H9 (cell line): ENCODE measurements at regions not wholly inside any gene's neighbourhood (a gene's known extent, or its start where the extent isn't known, plus 50 kb on each side); places are given as distances from the start of the nearest gene placed in this dataset.

ENCODE experiments used
- DNase-seq: peaks from one replicate; pipeline ENCODE4 v3.0.0-alpha.2; 2017
- H2AFZ ChIP-seq: one replicate; pipeline ENCODE4 v1.6.1; 2013; ENCODE audit warnings: mild to moderate bottlenecking, low read length, control low read depth, moderate library complexity
- H2AK5ac ChIP-seq: 2 replicates; pipeline ENCODE4 v1.6.1; 2013; ENCODE audit warnings: low read length, control low read depth, mixed read lengths; ENCODE audit not compliant: insufficient read length
- H2BK120ac ChIP-seq: one replicate; pipeline ENCODE4 v1.6.1; 2013; ENCODE audit warnings: low read depth, mild to moderate bottlenecking, low read length, control low read depth, inconsistent platforms; ENCODE audit not compliant: poor library complexity, severe bottlenecking
- H2BK12ac ChIP-seq: 2 replicates; pipeline ENCODE4 v1.6.1; 2013; ENCODE audit warnings: low read length, control low read depth, mixed read lengths, low read depth; ENCODE audit not compliant: insufficient read length
- H2BK15ac ChIP-seq: 2 replicates; pipeline ENCODE4 v1.6.1; 2013; ENCODE audit warnings: low read depth, low read length, control low read depth
- H2BK20ac ChIP-seq: one replicate; pipeline ENCODE4 v1.6.1; 2013; ENCODE audit warnings: low read depth, mild to moderate bottlenecking, low read length, control low read depth, inconsistent platforms; ENCODE audit not compliant: poor library complexity, severe bottlenecking
- H2BK5ac ChIP-seq: 2 replicates; pipeline ENCODE4 v1.6.1; 2013; ENCODE audit warnings: low read length, control low read depth, mixed read lengths; ENCODE audit not compliant: insufficient read length
- H3K14ac ChIP-seq: 2 replicates; pipeline ENCODE4 v1.6.1; 2013; ENCODE audit warnings: low read length, control low read depth; ENCODE audit not compliant: insufficient read depth
- H3K18ac ChIP-seq: 2 replicates; pipeline ENCODE4 v1.6.1; 2013; ENCODE audit warnings: low read depth, mild to moderate bottlenecking, mixed read lengths, low read length, control low read depth; ENCODE audit not compliant: insufficient read length
- H3K23ac ChIP-seq: 2 replicates; pipeline ENCODE4 v1.6.1; 2013; ENCODE audit warnings: low read length, control low read depth, mixed read lengths, low read depth; ENCODE audit not compliant: insufficient read length
- H3K23me2 ChIP-seq: 2 replicates; pipeline ENCODE4 v1.6.1; 2013; ENCODE audit warnings: low read depth, mild to moderate bottlenecking, mixed read lengths, low read length, control low read depth; ENCODE audit not compliant: insufficient read length, poor library complexity, severe bottlenecking
- H3K27ac ChIP-seq: 2 replicates; pipeline ENCODE4 v1.5.1; 2013; ENCODE audit warnings: low read length, control low read depth, mixed read lengths, low read depth; ENCODE audit not compliant: insufficient read length
- H3K27me3 ChIP-seq: 2 replicates; pipeline ENCODE4 v1.6.1; 2013; ENCODE audit warnings: low read length, control low read depth, inconsistent platforms; ENCODE audit not compliant: insufficient read depth
- H3K4ac ChIP-seq: 2 replicates; pipeline ENCODE4 v1.6.1; 2013; ENCODE audit warnings: low read depth, mild to moderate bottlenecking, control low read depth, inconsistent platforms, low read length, moderate library complexity
- H3K4me1 ChIP-seq: 2 replicates; pipeline ENCODE4 v1.6.1; 2013; ENCODE audit warnings: low read length, control low read depth, inconsistent platforms; ENCODE audit not compliant: insufficient read depth
- H3K4me2 ChIP-seq: 2 replicates; pipeline ENCODE4 v1.6.1; 2013; ENCODE audit warnings: low read length, control low read depth, mixed read lengths; ENCODE audit not compliant: insufficient read length, insufficient read depth
- H3K56ac ChIP-seq: 2 replicates; pipeline ENCODE4 v1.6.1; 2013; ENCODE audit warnings: low read depth, mild to moderate bottlenecking, mixed read lengths, low read length, control low read depth; ENCODE audit not compliant: insufficient read length
- H3K79me1 ChIP-seq: 2 replicates; pipeline ENCODE4 v1.6.1; 2013; ENCODE audit warnings: low read depth, mild to moderate bottlenecking, moderate library complexity, low read length, control low read depth, inconsistent platforms; ENCODE audit not compliant: insufficient read depth, poor library complexity, severe bottlenecking
- H3K79me2 ChIP-seq: 2 replicates; pipeline ENCODE4 v1.6.1; 2013; ENCODE audit warnings: low read length, control low read depth, inconsistent platforms; ENCODE audit not compliant: insufficient read depth
- H3K9ac ChIP-seq: 2 replicates; pipeline ENCODE4 v1.6.1; 2013; ENCODE audit warnings: low read length, control low read depth, mixed read lengths; ENCODE audit not compliant: insufficient read length; ENCODE audit errors: extremely low read depth
- H3K9me3 ChIP-seq: one replicate; pipeline ENCODE4 v1.6.1; 2013; ENCODE audit warnings: low read depth, low read length, inconsistent platforms; ENCODE audit not compliant: control insufficient read depth
- H3T11ph ChIP-seq: one replicate; pipeline ENCODE4 v1.6.1; 2013; ENCODE audit warnings: mild to moderate bottlenecking, low read length, control low read depth, inconsistent platforms
- H4K20me1 ChIP-seq: one replicate; pipeline ENCODE4 v1.6.1; 2013; ENCODE audit not compliant: control insufficient read depth, insufficient read length, insufficient read depth
- H4K5ac ChIP-seq: 2 replicates; pipeline ENCODE4 v1.6.1; 2013; ENCODE audit warnings: low read depth, mild to moderate bottlenecking, mixed read lengths, low read length, control low read depth; ENCODE audit not compliant: insufficient read length
- H4K8ac ChIP-seq: replicated peaks from 2 replicates; pipeline ENCODE4 v1.6.1; 2013; ENCODE audit warnings: low read length, control low read depth, mixed read lengths, low read depth; ENCODE audit not compliant: insufficient read length
- H4K91ac ChIP-seq: 2 replicates; pipeline ENCODE4 v1.6.1; 2013; ENCODE audit warnings: low read depth, mild to moderate bottlenecking, moderate library complexity, mixed read lengths, low read length, control low read depth; ENCODE audit not compliant: insufficient read length
- H3K27ac Mint-ChIP-seq, 3 experiments: 2 replicates in 2 of 3; 3 replicates in 1 of 3; pipeline ENCODE4 v1.8.0; 2020 to 2021; ENCODE audit warnings: mixed read lengths in 3 of 3, mild to moderate bottlenecking in 1 of 3, moderate library complexity in 1 of 3
- H3K27me3 Mint-ChIP-seq: 2 replicates; pipeline ENCODE4 v1.8.0; 2021; ENCODE audit warnings: low read depth, mild to moderate bottlenecking, moderate library complexity, mixed read lengths
- H3K36me3 Mint-ChIP-seq, 3 experiments: 2 replicates in 2 of 3; 3 replicates in 1 of 3; pipeline ENCODE4 v1.8.0; 2020 to 2021; ENCODE audit warnings: low read depth in 3 of 3, mixed read lengths in 3 of 3; ENCODE audit not compliant: insufficient read depth in 1 of 3
- H3K4me1 Mint-ChIP-seq, 2 experiments: 2 replicates each; pipeline ENCODE4 v1.8.0; 2020; ENCODE audit warnings: mixed read lengths in 2 of 2
- H3K4me3 Mint-ChIP-seq, 2 experiments: 2 replicates in 1 of 2; 3 replicates in 1 of 2; pipeline ENCODE4 v1.8.0; 2020 to 2021; ENCODE audit warnings: mild to moderate bottlenecking in 2 of 2, mixed read lengths in 2 of 2, moderate library complexity in 1 of 2
- H3K9me3 Mint-ChIP-seq, 2 experiments: 2 replicates in 1 of 2; 3 replicates in 1 of 2; pipeline ENCODE4 v1.8.0; 2020; ENCODE audit warnings: mild to moderate bottlenecking in 2 of 2, mixed read lengths in 2 of 2, moderate library complexity in 1 of 2
- WGBS: extraction: QIAGEN DNeasy Blood & Tissue Kit; methylation state at CpG from one replicate; pipeline ENCODE4 v1.1.7; 2013; ENCODE audit warnings: missing lambda C conversion rate, low lambda C conversion rate, mixed read lengths; ENCODE audit not compliant: insufficient read length; ENCODE audit errors: extremely low coverage; 5-methylcytosine and 5-hydroxymethylcytosine counted together
- TF ChIP-seq, protein P1 (sequence below): fragments of 200-600 bp; sonication (generic); conservative IDR thresholded peaks from 3 replicates; pipeline ENCODE4 v1.8.0; 2021; ENCODE audit warnings: antibody characterized with exemption, mild to moderate bottlenecking

- no peak overlapping the region for H3K56ac ChIP-seq
- no peaks in the 10 kb centered on the region for H4K20me1 ChIP-seq
- no peak overlapping the region for H3K4ac ChIP-seq
- no peak overlapping the region for H2BK20ac ChIP-seq
- no peak overlapping the region for H2BK12ac ChIP-seq
- no peak overlapping the region for H4K91ac ChIP-seq
- H3K79me1 ChIP-seq: no peaks in the 10 kb centered on the region
- H3K4me1 ChIP-seq: no peaks in the 10 kb centered on the region
- H3T11ph ChIP-seq: no peak overlapping the region
- H2AK5ac ChIP-seq: no peak overlapping the region
- no peak for DNase-seq
- Mint-ChIP-seq H3K27ac (no peak overlapping the region), H3K36me3 (0 out of 7 replicates have a peak, but pooled peaks cover 0 to 2% (median 0%) of the 10 kb centered on the region in 3 experiments), H3K9me3 (peaks cover 0 to 3% of the 10 kb centered on the region in 2 experiments; a peak in 2 of 5 replicates), H3K4me3 (no peak overlapping the region), H3K27me3 (no peaks in the 10 kb centered on the region), H3K4me1 (no peaks in the 10 kb centered on the region)
- no peak overlapping the region for H3K18ac ChIP-seq
- H3K9ac ChIP-seq: no peak overlapping the region
- H2BK5ac ChIP-seq: no peak overlapping the region
- no peak overlapping the region for H3K14ac ChIP-seq
- H3K27me3 ChIP-seq: no peaks in the 10 kb centered on the region
- no peak overlapping the region for H2BK120ac ChIP-seq
- no peak overlapping the region for H3K27ac ChIP-seq
- H3K9me3 ChIP-seq: no peaks in the 10 kb centered on the region
- no peak overlapping the region for H3K23ac ChIP-seq
- no peak overlapping the region for H4K5ac ChIP-seq
- no peak overlapping the region for H4K8ac ChIP-seq
- no peaks in the 10 kb centered on the region for H3K23me2 ChIP-seq
- TF ChIP-seq, protein P1, sequence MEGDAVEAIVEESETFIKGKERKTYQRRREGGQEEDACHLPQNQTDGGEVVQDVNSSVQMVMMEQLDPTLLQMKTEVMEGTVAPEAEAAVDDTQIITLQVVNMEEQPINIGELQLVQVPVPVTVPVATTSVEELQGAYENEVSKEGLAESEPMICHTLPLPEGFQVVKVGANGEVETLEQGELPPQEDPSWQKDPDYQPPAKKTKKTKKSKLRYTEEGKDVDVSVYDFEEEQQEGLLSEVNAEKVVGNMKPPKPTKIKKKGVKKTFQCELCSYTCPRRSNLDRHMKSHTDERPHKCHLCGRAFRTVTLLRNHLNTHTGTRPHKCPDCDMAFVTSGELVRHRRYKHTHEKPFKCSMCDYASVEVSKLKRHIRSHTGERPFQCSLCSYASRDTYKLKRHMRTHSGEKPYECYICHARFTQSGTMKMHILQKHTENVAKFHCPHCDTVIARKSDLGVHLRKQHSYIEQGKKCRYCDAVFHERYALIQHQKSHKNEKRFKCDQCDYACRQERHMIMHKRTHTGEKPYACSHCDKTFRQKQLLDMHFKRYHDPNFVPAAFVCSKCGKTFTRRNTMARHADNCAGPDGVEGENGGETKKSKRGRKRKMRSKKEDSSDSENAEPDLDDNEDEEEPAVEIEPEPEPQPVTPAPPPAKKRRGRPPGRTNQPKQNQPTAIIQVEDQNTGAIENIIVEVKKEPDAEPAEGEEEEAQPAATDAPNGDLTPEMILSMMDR: no peak
- no peaks in the 10 kb centered on the region for H3K79me2 ChIP-seq
- no peak overlapping the region for H2BK15ac ChIP-seq
- WGBS: no CpG with 5 or more reads among the region's 1 CpG
- H2AFZ ChIP-seq: no peak overlapping the region
- no peak overlapping the region for H3K4me2 ChIP-seq
These were observed 890.6 kb downstream of the STPG2 start for GRCh38 chr4:97252615-97253154.
